ENCODE measurements at regions not wholly inside any gene's neighbourhood (a gene's known extent, or its start where the extent isn't known, plus 50 kb on each side); places are given as distances from the start of the nearest gene placed in this dataset.

GRCh38 chr2:117684919-117685318 lies 129.6 kb upstream of the DDX18 start:
- DNase-seq, result no peak

- DNase-seq, result no peak
Measured at GRCh38 chr2:117686699-117687098, 127.8 kb upstream of the DDX18 start.

- no peak for DNase-seq
Measured at GRCh38 chr2:117691595-117691994, 122.9 kb upstream of the DDX18 start.

- DNase-seq, result no peak
Measured at GRCh38 chr2:117692001-117692763, 122.3 kb upstream of the DDX18 start.

GRCh38 chr2:117693154-117693553 lies 121.3 kb upstream of the DDX18 start:
- no peak for DNase-seq

GRCh38 chr2:117693651-117694050 lies 120.8 kb upstream of the DDX18 start:
- no peak for DNase-seq

GRCh38 chr2:117698287-117698686 lies 116.2 kb upstream of the DDX18 start:
- no peak for DNase-seq

- no peak for DNase-seq
Measured at GRCh38 chr2:117698819-117699218, 115.7 kb upstream of the DDX18 start.

GRCh38 chr2:117700471-117700870 lies 114.0 kb upstream of the DDX18 start:
- no peak for DNase-seq

GRCh38 chr2:117701365-117701764 lies 113.1 kb upstream of the DDX18 start:
- DNase-seq, result no peak

GRCh38 chr2:117702098-117702497 lies 112.4 kb upstream of the DDX18 start:
- DNase-seq, result no peak

GRCh38 chr2:117703858-117704257 lies 110.6 kb upstream of the DDX18 start:
- no peak for DNase-seq

- DNase-seq, result no peak
Measured at GRCh38 chr2:117704818-117705217, 109.7 kb upstream of the DDX18 start.

GRCh38 chr2:117707874-117708273 lies 106.6 kb upstream of the DDX18 start:
- DNase-seq, result no peak

- DNase-seq, result no peak
Measured at GRCh38 chr2:117712684-117713083, 101.8 kb upstream of the DDX18 start.

- no peak for DNase-seq
Measured at GRCh38 chr2:117714110-117714509, 100.4 kb upstream of the DDX18 start.

GRCh38 chr2:117714745-117715417 lies 99.6 kb upstream of the DDX18 start:
- DNase-seq, result no peak

- DNase-seq, result no peak
Measured at GRCh38 chr2:117716505-117716904, 98.0 kb upstream of the DDX18 start.

GRCh38 chr2:117717072-117717471 lies 97.4 kb upstream of the DDX18 start:
- DNase-seq, result no peak

- DNase-seq, result no peak
Measured at GRCh38 chr2:117718048-117718447, 96.4 kb upstream of the DDX18 start.

- DNase-seq, result no peak
Measured at GRCh38 chr2:117720765-117721164, 93.7 kb upstream of the DDX18 start.

- no peak for DNase-seq
Measured at GRCh38 chr2:117723483-117723882, 91.0 kb upstream of the DDX18 start.

- DNase-seq, result no peak
Measured at GRCh38 chr2:117723888-117724434, 90.5 kb upstream of the DDX18 start.

- DNase-seq, result no peak
Measured at GRCh38 chr2:117726747-117727146, 87.7 kb upstream of the DDX18 start.
